ENCODE measurements at regions not wholly inside any gene's neighbourhood (a gene's known extent, or its start where the extent isn't known, plus 50 kb on each side); places are given as distances from the start of the nearest gene placed in this dataset.

DNA sequence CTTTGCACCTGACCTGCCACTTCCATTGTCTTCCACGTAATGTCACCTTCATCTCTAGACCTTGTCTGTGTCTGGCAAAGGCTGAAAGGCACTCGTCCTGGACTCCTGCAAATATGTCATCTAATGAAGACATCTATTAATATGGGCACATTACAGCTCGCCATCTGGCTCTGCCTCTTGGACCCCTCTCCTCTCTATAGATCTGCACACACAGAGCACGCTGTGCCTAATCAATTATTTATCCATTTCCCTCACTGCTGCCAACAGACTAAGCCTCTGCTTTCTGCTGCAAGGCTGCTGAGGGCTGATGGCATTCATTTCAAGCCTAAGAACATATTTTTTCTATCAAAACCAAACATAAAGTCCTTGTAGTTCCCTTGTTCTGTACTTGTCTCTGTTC lies 573.0 kb downstream of the TUSC7 start:
- 77 to 82% methylated on average over 4 of the region's 4 CpGs for WGBS, 2 donors
- no peak for TF ChIP-seq POLR2A (IDR thresholded peaks at IDR 0.05)
- TF ChIP-seq, protein P1, sequence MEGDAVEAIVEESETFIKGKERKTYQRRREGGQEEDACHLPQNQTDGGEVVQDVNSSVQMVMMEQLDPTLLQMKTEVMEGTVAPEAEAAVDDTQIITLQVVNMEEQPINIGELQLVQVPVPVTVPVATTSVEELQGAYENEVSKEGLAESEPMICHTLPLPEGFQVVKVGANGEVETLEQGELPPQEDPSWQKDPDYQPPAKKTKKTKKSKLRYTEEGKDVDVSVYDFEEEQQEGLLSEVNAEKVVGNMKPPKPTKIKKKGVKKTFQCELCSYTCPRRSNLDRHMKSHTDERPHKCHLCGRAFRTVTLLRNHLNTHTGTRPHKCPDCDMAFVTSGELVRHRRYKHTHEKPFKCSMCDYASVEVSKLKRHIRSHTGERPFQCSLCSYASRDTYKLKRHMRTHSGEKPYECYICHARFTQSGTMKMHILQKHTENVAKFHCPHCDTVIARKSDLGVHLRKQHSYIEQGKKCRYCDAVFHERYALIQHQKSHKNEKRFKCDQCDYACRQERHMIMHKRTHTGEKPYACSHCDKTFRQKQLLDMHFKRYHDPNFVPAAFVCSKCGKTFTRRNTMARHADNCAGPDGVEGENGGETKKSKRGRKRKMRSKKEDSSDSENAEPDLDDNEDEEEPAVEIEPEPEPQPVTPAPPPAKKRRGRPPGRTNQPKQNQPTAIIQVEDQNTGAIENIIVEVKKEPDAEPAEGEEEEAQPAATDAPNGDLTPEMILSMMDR (IDR thresholded peaks at IDR 0.05) = no peak
- Histone ChIP-seq H3K27ac (no peak overlapping the region), H3K4me3 (replicated peaks in 1 of 3) (no peak overlapping the region), H3K36me3 (no peaks in the 10 kb centered on the region), H3K4me1 (no peaks in the 10 kb centered on the region), H3K9me3 (no peaks in the 10 kb centered on the region), H3K27me3 (no peaks in the 10 kb centered on the region)
- intact Hi-C loops (cut with DNase I) = no loop called here
- no peak for DNase-seq

DNA sequence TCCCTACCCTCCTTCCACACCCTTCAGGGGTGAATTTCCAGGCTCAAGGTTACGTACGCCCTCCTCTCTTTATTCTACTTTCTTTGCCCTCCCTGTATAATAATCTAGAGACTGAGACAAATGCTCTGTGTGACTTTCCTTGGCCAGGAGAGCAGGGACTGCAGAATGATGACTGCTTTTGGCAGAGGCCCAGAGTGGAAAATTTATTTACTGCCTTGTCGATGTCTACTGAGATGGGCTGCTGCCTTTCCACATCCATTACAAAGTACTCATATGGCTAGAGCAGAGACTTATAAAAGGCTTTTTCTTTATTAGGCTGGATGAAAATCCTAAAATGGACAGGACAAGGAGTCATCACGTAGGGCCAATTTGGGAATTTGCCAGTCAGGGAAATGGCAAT lies 576.2 kb downstream of the TUSC7 start:
- 60 to 65% methylated on average over 4 of the region's 4 CpGs for WGBS, 2 donors
- no peaks in the 10 kb centered on the region for H3K4me1 ChIP-seq
- H3K27me3 ChIP-seq = no peaks in the 10 kb centered on the region
- no peak for TF ChIP-seq POLR2A (IDR thresholded peaks at IDR 0.05)
- TF ChIP-seq, protein P1 (IDR thresholded peaks at IDR 0.05) = no peak
- intact Hi-C loops (cut with DNase I) = no loop called here
- DNase-seq = no peak
- no peak overlapping the region for H3K4me3 ChIP-seq (replicated peaks in 1 of 3)
- H3K27ac ChIP-seq = no peak overlapping the region
- no peaks in the 10 kb centered on the region for H3K9me3 ChIP-seq
- H3K36me3 ChIP-seq = no peaks in the 10 kb centered on the region

DNA sequence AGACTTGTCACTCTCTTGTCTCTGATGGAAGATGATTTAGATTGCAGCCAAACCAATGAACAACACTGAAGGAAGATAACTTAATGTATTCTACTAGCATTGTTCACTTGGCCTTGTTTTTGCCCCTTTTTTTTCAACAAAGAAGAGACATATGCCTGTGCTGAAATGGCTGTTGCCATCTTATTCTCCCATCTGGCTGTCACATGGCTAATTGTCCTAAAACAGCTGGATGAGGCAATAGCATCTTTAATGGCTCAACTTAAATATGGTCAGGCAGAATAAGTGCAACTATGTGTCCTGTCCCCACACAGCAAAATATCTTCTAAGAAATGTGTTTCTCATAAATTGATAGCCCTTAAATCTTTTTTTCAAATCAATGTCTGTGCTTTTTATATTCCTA lies 576.9 kb downstream of the TUSC7 start:
- Histone ChIP-seq H3K36me3 (no peaks in the 10 kb centered on the region), H3K9me3 (no peaks in the 10 kb centered on the region), H3K27ac (no peak overlapping the region), H3K4me1 (no peaks in the 10 kb centered on the region), H3K27me3 (no peaks in the 10 kb centered on the region), H3K4me3 (replicated peaks in 1 of 3) (no peak overlapping the region)
- intact Hi-C loops (cut with DNase I) = no loop called here
- no peak for TF ChIP-seq POLR2A (IDR thresholded peaks at IDR 0.05)
- TF ChIP-seq, protein P1 (IDR thresholded peaks at IDR 0.05) = no peak
- no peak for DNase-seq

DNA sequence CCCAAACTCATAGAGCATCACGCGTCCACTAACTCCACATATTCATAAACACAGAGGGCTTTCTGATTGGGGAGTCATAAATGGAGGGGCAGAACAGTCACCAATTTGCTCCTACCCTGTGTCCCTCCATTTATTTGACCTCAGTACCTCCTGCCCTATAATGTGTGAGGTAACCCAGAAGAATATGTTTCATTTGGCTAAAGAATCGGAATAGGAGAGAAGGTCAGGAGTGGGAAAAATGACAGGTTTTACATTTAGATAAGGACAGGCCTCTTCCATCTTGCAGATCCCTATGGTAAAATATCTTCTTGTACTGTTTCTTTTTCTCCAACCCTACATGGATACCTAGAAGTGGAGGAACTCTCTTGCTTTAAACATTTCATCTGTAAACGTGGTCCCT lies 578.0 kb downstream of the TUSC7 start:
- Histone ChIP-seq H3K4me3 (replicated peaks in 1 of 3) (no peak overlapping the region), H3K27ac (no peak overlapping the region), H3K4me1 (no peaks in the 10 kb centered on the region), H3K9me3 (no peaks in the 10 kb centered on the region), H3K36me3 (no peaks in the 10 kb centered on the region), H3K27me3 (no peaks in the 10 kb centered on the region)
- DNase-seq = no peak
- TF ChIP-seq, protein P1 (IDR thresholded peaks at IDR 0.05) = no peak
- TF ChIP-seq POLR2A (IDR thresholded peaks at IDR 0.05) = no peak
- WGBS, 2 donors = 69 to 84% methylated on average over 4 of the region's 4 CpGs
- intact Hi-C loops (cut with DNase I) = no loop called here

DNA sequence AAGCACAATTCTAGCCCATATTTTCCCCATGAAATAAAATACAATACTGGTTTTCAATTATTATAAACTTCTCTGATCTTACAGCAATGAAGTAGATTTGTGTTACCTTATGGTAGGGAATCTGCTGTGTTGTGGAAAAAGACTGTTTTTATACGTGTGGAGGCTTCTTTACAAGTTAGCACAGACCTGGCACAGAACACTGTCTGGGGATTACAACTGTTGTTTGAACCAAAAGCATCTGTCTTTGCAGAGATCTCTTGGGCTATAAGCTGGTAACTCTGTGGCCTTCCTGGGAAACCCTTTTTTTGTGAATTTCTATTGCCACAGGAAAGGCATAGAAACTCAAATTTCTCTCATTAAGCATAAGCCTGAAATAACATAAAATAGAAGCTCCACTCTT lies 581.9 kb downstream of the TUSC7 start:
- Histone ChIP-seq H3K9me3 (no peaks in the 10 kb centered on the region), H3K4me1 (no peaks in the 10 kb centered on the region), H3K4me3 (replicated peaks in 1 of 3) (no peak overlapping the region), H3K27ac (no peak overlapping the region), H3K36me3 (no peaks in the 10 kb centered on the region), H3K27me3 (no peaks in the 10 kb centered on the region)
- no peak for DNase-seq
- 31 to 53% methylated on average over 1 of the region's 1 CpG for WGBS, 2 donors
- intact Hi-C loops (cut with DNase I) = no loop called here
- TF ChIP-seq, protein P1 (IDR thresholded peaks at IDR 0.05) = no peak
- no peak for TF ChIP-seq POLR2A (IDR thresholded peaks at IDR 0.05)

Data from thyroid gland (tissue), 4 donors.